KMS-11 (cell line): ENCODE measurements at regions not wholly inside any gene's neighbourhood (a gene's known extent, or its start where the extent isn't known, plus 50 kb on each side); places are given as distances from the start of the nearest gene placed in this dataset.

ENCODE experiments used
- H2AFZ ChIP-seq: fragments of 200-600 bp; sonication (generic); 2 replicates; pipeline ENCODE4 v1.6.1; 2016; ENCODE audit warnings: antibody characterized with exemption, mixed run types, low read depth
- H3K27ac ChIP-seq: fragments of 200-600 bp; sonication (generic); 2 replicates; pipeline ENCODE4 v1.6.1; 2016; ENCODE audit warnings: mild to moderate bottlenecking, mixed run types
- H3K27me3 ChIP-seq: fragments of 200-600 bp; sonication (generic); 2 replicates; pipeline ENCODE4 v1.6.1; 2017; ENCODE audit warnings: mild to moderate bottlenecking, low read depth, mixed run types, moderate library complexity; ENCODE audit not compliant: insufficient read depth
- H3K36me3 ChIP-seq: fragments of 200-600 bp; sonication (generic); 2 replicates; pipeline ENCODE4 v1.6.1; 2017; ENCODE audit warnings: mild to moderate bottlenecking, mixed run types; ENCODE audit not compliant: insufficient read depth
- H3K4me1 ChIP-seq: fragments of 200-600 bp; sonication (generic); 2 replicates; pipeline ENCODE4 v1.6.1; 2016; ENCODE audit warnings: mild to moderate bottlenecking, low read depth, mixed run types; ENCODE audit not compliant: poor library complexity, severe bottlenecking
- H3K4me2 ChIP-seq: fragments of 200-600 bp; sonication (generic); 2 replicates; pipeline ENCODE4 v1.7.0; 2016; ENCODE audit warnings: mild to moderate bottlenecking, mixed run types
- H3K4me3 ChIP-seq: fragments of 200-600 bp; sonication (generic); IDR thresholded peaks from 2 replicates; pipeline ENCODE4 v1.6.1; 2017; ENCODE audit warnings: low read depth, low read length, mixed read lengths; ENCODE audit not compliant: insufficient read depth
- H3K79me2 ChIP-seq: fragments of 200-600 bp; sonication (generic); 2 replicates; pipeline ENCODE4 v1.6.1; 2016; ENCODE audit warnings: low read depth, mixed run types; ENCODE audit not compliant: insufficient read depth
- H3K9ac ChIP-seq: fragments of 200-600 bp; sonication (generic); 2 replicates; pipeline ENCODE4 v1.6.1; 2016; ENCODE audit warnings: mild to moderate bottlenecking, mixed run types
- H4K20me1 ChIP-seq: fragments of 200-600 bp; sonication (generic); 2 replicates; pipeline ENCODE4 v1.6.1; 2016; ENCODE audit warnings: mild to moderate bottlenecking, mixed run types; ENCODE audit not compliant: insufficient read depth
- TF ChIP-seq, protein P1 (sequence below): fragments of 200-600 bp; sonication (generic); conservative IDR thresholded peaks from 2 replicates; pipeline ENCODE4 v1.6.1; 2017; ENCODE audit warnings: low read depth, mild to moderate bottlenecking, antibody characterized with exemption, low read length, moderate library complexity, mixed read lengths

DNA sequence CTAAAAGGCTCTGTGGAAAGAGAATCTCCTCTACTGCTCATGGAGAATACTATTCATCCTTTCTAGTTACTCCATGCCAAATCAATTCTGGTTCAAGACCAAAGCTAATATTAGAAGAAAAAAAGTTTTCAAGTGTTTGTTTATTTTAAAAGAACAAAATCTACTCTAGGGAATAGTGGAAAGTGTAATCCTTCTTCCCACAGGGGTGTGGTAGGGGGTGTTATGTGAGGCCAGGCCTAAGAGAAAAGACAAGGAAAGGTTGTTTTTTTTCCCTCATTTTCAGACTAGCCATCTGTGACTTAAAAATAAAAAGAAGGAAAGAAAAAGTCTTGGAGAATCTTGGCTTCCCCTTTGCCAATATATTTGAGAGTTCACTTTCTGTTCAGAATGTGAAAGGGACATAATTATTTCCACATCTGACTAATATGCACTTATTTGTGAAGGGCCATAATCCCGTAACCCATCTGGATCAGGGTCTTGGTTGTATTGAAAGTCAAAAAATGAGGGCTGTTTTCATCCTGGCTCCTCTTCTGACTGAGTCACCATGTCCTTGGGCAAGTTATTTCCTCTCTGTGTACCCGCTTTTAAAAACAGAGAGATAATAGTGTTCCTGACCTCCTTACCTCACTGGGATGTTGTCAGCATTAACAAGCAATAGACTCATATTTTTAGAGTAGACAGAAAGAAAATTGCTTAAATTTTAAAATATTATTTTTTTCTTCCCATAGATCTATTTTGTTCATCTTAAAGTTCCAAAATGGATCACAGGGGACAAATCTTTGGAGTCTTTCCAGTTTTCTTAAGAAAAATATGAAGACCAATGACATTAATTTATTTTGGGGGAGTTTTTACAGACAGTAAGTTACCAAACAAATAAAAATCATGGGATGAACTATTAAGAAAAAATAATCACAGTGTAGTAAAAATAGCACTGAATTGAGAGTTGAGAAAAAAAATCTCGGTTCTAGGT lies 233.7 kb downstream of the IBTK start:
- Histone ChIP-seq H3K27me3 (no peaks in the 10 kb centered on the region), H3K79me2 (no peaks in the 10 kb centered on the region), H3K4me2 (no peak overlapping the region), H3K4me1 (no peaks in the 10 kb centered on the region), H2AFZ (no peak overlapping the region), H4K20me1 (no peaks in the 10 kb centered on the region), H3K36me3 (no peaks in the 10 kb centered on the region), H3K27ac (no peak overlapping the region), H3K9ac (no peak overlapping the region), H3K4me3 (no peak overlapping the region)
- TF ChIP-seq, protein P1, sequence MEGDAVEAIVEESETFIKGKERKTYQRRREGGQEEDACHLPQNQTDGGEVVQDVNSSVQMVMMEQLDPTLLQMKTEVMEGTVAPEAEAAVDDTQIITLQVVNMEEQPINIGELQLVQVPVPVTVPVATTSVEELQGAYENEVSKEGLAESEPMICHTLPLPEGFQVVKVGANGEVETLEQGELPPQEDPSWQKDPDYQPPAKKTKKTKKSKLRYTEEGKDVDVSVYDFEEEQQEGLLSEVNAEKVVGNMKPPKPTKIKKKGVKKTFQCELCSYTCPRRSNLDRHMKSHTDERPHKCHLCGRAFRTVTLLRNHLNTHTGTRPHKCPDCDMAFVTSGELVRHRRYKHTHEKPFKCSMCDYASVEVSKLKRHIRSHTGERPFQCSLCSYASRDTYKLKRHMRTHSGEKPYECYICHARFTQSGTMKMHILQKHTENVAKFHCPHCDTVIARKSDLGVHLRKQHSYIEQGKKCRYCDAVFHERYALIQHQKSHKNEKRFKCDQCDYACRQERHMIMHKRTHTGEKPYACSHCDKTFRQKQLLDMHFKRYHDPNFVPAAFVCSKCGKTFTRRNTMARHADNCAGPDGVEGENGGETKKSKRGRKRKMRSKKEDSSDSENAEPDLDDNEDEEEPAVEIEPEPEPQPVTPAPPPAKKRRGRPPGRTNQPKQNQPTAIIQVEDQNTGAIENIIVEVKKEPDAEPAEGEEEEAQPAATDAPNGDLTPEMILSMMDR: no peak

DNA sequence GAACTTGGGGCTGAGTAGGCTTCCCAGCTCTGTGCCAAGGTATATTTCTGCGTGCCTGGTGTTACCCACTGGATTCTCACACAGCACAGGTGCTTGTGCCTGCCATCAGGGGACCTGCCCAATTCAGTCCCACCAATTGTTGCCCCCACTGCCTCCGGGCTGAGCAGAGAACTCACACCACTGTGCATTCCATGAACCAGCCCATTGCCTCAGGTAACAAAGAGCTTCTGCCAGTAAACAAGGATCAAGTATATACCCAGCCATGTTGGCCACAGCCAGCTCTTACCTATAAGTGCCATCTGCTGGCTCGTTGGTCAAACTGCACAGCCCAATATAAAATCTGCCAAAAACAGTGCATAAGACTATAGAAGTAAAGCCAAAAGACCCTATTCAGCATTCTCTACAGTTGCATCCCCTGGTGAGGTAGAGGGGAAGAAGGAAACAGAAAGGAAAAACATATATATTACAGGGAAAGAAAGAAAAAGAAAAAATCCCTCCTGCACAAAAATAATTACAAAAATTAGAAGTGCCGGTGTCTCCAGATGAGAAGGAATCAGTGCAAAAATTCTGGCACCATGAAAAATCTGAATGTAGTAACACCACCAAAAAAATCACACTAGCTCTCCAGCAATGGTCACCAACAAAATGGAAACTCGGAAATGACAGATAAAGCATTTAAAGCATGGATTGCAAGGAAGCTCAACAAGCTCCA lies 241.4 kb downstream of the IBTK start:
- Histone ChIP-seq H3K9ac (no peak overlapping the region), H3K4me1 (no peaks in the 10 kb centered on the region)

DNA sequence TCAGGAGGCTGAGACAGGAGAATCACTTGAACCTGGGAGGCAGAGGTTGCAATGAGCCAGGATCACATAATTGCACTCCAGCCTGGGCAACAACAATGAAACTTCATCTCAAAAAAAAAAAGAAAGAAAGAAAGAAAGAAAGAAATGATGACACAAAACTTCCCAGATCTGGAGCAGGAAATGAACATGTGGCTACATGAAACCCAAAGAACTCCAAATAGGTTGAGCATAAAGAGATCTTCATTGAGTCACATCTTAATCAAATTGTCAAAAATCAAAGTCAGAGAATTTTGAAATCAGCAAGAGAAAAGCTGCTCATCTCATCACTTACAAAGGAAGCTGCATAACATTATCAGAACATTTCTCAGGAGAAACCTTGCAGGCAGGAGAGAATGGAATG lies 247.0 kb downstream of the IBTK start:
- Histone ChIP-seq H3K4me1 (no peaks in the 10 kb centered on the region), H4K20me1 (no peaks in the 10 kb centered on the region), H3K4me3 (no peak overlapping the region), H3K4me2 (no peak overlapping the region), H3K27ac (no peak overlapping the region), H3K36me3 (no peaks in the 10 kb centered on the region), H3K27me3 (no peaks in the 10 kb centered on the region), H3K79me2 (no peaks in the 10 kb centered on the region), H2AFZ (no peak overlapping the region), H3K9ac (no peak overlapping the region)
- TF ChIP-seq, protein P1: no peak

More for the DNA sequence above, 241.4 kb downstream of the IBTK start:
- Histone ChIP-seq H3K79me2 (no peaks in the 10 kb centered on the region), H3K4me2 (no peak overlapping the region), H4K20me1 (no peaks in the 10 kb centered on the region), H3K4me3 (no peak overlapping the region), H3K36me3 (no peaks in the 10 kb centered on the region), H3K27ac (no peak overlapping the region), H2AFZ (no peak overlapping the region), H3K27me3 (no peaks in the 10 kb centered on the region)
- TF ChIP-seq, protein P1: peak; percentile 68

DNA sequence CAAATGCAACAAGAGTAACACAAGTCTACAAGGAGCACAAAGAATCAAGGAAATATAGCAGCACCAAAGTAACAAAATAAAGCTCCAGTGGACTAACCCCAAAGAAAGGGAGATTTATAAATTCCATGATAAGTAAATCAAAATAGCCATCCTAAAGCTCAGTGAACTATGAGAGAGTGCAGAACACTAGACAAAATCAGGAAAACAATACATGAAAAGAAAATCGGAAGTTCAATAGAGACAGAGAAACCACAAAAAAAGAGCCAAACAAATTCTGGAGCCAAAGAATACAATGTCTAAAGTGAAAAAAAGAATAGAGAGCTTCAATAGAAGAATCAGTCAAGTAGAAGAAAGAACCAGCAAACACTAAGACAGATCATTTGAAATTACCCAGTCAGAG lies 247.3 kb upstream of the TENT5A start:
- no peak overlapping the region for H3K9ac ChIP-seq

More for the DNA sequence above, 247.3 kb upstream of the TENT5A start:
- Histone ChIP-seq H3K27me3 (no peaks in the 10 kb centered on the region), H3K79me2 (no peaks in the 10 kb centered on the region), H4K20me1 (no peaks in the 10 kb centered on the region), H3K36me3 (no peaks in the 10 kb centered on the region), H3K4me2 (no peak overlapping the region), H3K4me3 (no peak overlapping the region), H3K27ac (no peak overlapping the region), H3K4me1 (no peaks in the 10 kb centered on the region), H2AFZ (no peak overlapping the region)
- TF ChIP-seq, protein P1: no peak
